Sigmoid colon (tissue), 6 donors: ENCODE measurements at regions not wholly inside any gene's neighbourhood (a gene's known extent, or its start where the extent isn't known, plus 50 kb on each side); places are given as distances from the start of the nearest gene placed in this dataset.

Source experiments
- DNase-seq: peaks from one replicate; pipeline ENCODE4 v3.0.0-alpha.2; 2019
- H3K27ac ChIP-seq, 4 donors: fragments of 200-600 bp; sonication (generic); one replicate each; pipeline ENCODE4 v1.5.1; 2016 to 2019; ENCODE audit warnings: mild to moderate bottlenecking in 1 of 4
- H3K27me3 ChIP-seq, 3 donors: fragments of 200-600 bp; sonication (generic); one replicate each; pipeline ENCODE4 v1.5.1; 2019; ENCODE audit warnings: mild to moderate bottlenecking in 1 of 3
- H3K36me3 ChIP-seq, 4 donors: fragments of 200-600 bp; sonication (generic); one replicate each; pipeline ENCODE4 v1.5.1; 2016 to 2019
- H3K4me1 ChIP-seq, 4 donors: fragments of 200-600 bp; sonication (generic); one replicate each; pipeline ENCODE4 v1.5.1; 2017 to 2019
- H3K4me3 ChIP-seq, 4 donors: fragments of 200-600 bp; sonication (generic); one replicate each; pipeline ENCODE4 v1.5.1; 2017 to 2019; ENCODE audit warnings: mild to moderate bottlenecking in 2 of 4, moderate library complexity in 1 of 4
- H3K9me3 ChIP-seq, 4 donors: fragments of 200-600 bp in 3 of 4; sonication (generic) in 3 of 4; one replicate each; pipeline versions ENCODE4 v1.5.1 to v1.6.1; 2013 to 2019
- EP300 ChIP-seq, 4 donors: sonication (generic); formaldehyde crosslinking; IDR thresholded peaks; one replicate each; pipeline ENCODE4 v1.6.1; 2017; ENCODE audit warnings: antibody characterized with exemption in 4 of 4
- POLR2A ChIP-seq, 2 donors: fragments of 450-650 bp; IDR thresholded peaks; one replicate each; pipeline ENCODE4 v1.6.1; 2016; ENCODE audit warnings: antibody characterized with exemption in 2 of 2, mild to moderate bottlenecking in 2 of 2, moderate library complexity in 2 of 2
- POLR2AphosphoS5 ChIP-seq, 4 donors: sonication (generic); formaldehyde crosslinking; IDR thresholded peaks; one replicate each; pipeline ENCODE4 v1.6.1; 2017; ENCODE audit warnings: antibody characterized with exemption in 4 of 4
- WGBS, 2 donors: extraction: QIAGEN DNeasy Blood & Tissue Kit; methylation state at CpG; one replicate each; pipeline ENCODE4 v1.1.7; 2013; 5-methylcytosine and 5-hydroxymethylcytosine counted together
- intact Hi-C: fragments of 100-400 bp; cut with DNase I; formaldehyde crosslinking; loops from one replicate; pipeline ENCODE4 v1.15.1; 2023
- TF ChIP-seq, protein P1 (sequence below), 4 experiments: fragments of 450-650 bp in 3 of 4; fragments of 200-600 bp in 1 of 4; IDR thresholded peaks; one replicate each; pipeline ENCODE4 v1.5.1; 2016 to 2019; ENCODE audit warnings: antibody characterized with exemption in 4 of 4, mild to moderate bottlenecking in 3 of 4, moderate library complexity in 2 of 4
- donor health status: healthy with polysubstance abuse.
- donor health status: healthy.

DNA sequence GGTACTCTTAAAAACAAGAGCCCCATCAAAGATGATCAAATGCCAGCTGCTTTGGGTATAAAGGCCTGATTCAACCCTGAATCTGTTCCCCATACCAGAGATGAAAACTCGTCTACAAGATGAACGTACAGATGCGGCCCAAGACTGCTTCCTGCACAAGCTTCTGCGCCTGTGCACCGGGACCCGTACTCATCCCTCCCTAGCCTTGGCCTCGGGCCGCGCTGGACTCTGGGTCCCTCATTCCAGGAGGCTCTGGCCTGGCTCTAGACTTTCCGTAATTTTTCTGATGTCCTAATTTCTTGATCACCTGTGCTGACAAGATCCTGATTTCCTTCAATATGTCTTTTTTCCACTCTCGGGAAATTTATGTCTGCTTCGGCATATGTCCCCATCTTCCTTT lies 612.3 kb downstream of the BNC2 start:
- TF ChIP-seq POLR2AphosphoS5 (IDR thresholded peaks at IDR 0.05) (no peak), POLR2A (IDR thresholded peaks at IDR 0.05) (no peak), EP300 (IDR thresholded peaks at IDR 0.05) (no peak)
- TF ChIP-seq, protein P1, sequence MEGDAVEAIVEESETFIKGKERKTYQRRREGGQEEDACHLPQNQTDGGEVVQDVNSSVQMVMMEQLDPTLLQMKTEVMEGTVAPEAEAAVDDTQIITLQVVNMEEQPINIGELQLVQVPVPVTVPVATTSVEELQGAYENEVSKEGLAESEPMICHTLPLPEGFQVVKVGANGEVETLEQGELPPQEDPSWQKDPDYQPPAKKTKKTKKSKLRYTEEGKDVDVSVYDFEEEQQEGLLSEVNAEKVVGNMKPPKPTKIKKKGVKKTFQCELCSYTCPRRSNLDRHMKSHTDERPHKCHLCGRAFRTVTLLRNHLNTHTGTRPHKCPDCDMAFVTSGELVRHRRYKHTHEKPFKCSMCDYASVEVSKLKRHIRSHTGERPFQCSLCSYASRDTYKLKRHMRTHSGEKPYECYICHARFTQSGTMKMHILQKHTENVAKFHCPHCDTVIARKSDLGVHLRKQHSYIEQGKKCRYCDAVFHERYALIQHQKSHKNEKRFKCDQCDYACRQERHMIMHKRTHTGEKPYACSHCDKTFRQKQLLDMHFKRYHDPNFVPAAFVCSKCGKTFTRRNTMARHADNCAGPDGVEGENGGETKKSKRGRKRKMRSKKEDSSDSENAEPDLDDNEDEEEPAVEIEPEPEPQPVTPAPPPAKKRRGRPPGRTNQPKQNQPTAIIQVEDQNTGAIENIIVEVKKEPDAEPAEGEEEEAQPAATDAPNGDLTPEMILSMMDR (IDR thresholded peaks at IDR 0.05), result no peak
- Histone ChIP-seq H3K4me3 (no peak overlapping the region), H3K9me3 (no peaks in the 10 kb centered on the region), H3K27ac (no peak overlapping the region), H3K27me3 (no peaks in the 10 kb centered on the region), H3K4me1 (peaks cover 0 to 15% (median 2%) of the 10 kb centered on the region in 4 donors), H3K36me3 (no peaks in the 10 kb centered on the region)
- intact Hi-C loops, result no loop called here
- no peak for DNase-seq
- 95 to 96% methylated on average over 12 of the region's 12 CpGs for WGBS, 2 donors

DNA sequence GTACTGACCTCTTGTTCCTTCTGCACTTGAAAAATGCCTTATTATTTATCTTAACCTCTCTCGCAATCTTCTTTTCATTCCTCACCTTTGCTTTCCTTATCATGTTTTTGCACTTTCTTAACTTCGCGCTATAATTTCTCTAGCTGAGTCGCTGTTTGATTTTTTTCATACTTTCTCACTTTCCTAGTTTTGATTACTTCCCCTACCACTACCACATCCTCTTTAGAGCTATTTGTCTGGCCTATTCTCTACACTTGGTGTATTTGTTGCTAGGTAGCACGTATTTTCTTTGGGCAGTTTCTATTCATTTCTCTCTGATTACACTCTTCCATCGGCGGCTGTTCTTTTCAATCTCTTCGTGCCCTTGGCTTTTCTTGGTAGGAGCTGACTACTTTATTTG lies 611.8 kb downstream of the BNC2 start:
- intact Hi-C loops, result no loop called here
- H3K36me3 ChIP-seq, result no peaks in the 10 kb centered on the region
- no peaks in the 10 kb centered on the region for H3K27me3 ChIP-seq
- H3K27ac ChIP-seq, result no peak overlapping the region
- peaks cover 0 to 15% (median 2%) of the 10 kb centered on the region in 4 donors for H3K4me1 ChIP-seq
- no peaks in the 10 kb centered on the region for H3K9me3 ChIP-seq
- DNase-seq, result no peak
- WGBS, 2 donors, result 50 to 84% methylated on average over 8 of the region's 8 CpGs
- H3K4me3 ChIP-seq, result no peak overlapping the region
- TF ChIP-seq POLR2A (IDR thresholded peaks at IDR 0.05), result no peak
- TF ChIP-seq EP300 (IDR thresholded peaks at IDR 0.05), result no peak
- TF ChIP-seq, protein P1 (IDR thresholded peaks at IDR 0.05), result no peak
- no peak for TF ChIP-seq POLR2AphosphoS5 (IDR thresholded peaks at IDR 0.05)

DNA sequence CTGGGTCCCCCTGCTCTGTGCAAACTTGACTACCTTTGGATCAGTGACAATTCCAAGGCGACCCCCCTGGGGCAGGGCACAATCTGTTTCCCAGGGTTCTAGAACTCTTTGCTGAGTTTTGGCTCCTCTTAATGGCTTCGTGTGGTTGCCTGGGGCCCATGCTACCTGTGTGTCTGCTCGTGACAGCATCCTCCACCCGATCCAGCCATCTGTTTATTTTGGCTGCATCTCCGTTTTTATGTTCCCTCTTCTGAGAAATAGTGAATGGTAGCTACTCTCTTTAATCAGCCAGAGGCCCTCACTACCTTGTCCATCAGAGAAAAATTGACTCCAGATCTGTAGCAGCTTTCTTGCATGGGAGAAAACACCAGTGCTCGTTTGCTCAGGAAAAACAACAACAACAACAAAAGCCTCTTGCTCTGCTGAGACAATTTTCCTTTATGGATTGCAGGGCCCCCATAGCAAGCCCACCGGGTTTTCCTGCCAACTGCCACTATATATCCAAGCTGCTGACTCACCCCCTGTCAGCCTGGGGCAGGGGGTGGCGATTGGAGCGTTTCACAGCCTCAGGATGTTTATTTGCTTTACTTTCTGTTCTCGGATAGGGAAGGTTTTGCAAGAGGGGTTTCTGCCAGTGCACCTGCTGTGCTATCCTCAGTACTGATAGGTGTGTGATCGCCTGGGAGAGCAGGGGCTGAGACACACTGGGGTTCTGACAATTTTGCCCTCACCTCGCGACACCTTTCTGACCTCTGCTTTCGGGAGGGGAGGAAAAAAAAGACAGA lies 607.8 kb downstream of the BNC2 start:
- no peak overlapping the region for H3K27ac ChIP-seq
- TF ChIP-seq POLR2A (IDR thresholded peaks at IDR 0.05) (no peak), POLR2AphosphoS5 (IDR thresholded peaks at IDR 0.05) (no peak), EP300 (IDR thresholded peaks at IDR 0.05) (no peak)
- TF ChIP-seq, protein P1 (IDR thresholded peaks at IDR 0.05), result no peak
- H3K9me3 ChIP-seq, result no peaks in the 10 kb centered on the region
- 39 to 44% methylated on average over 14 of the region's 14 CpGs for WGBS, 2 donors
- DNase-seq, result no peak
- H3K4me1 ChIP-seq, result peaks cover 0 to 17% (median 5%) of the 10 kb centered on the region in 4 donors
- no peaks in the 10 kb centered on the region for H3K36me3 ChIP-seq
- no peak overlapping the region for H3K4me3 ChIP-seq
- H3K27me3 ChIP-seq, result no peaks in the 10 kb centered on the region
- intact Hi-C loops, result no loop called here

DNA sequence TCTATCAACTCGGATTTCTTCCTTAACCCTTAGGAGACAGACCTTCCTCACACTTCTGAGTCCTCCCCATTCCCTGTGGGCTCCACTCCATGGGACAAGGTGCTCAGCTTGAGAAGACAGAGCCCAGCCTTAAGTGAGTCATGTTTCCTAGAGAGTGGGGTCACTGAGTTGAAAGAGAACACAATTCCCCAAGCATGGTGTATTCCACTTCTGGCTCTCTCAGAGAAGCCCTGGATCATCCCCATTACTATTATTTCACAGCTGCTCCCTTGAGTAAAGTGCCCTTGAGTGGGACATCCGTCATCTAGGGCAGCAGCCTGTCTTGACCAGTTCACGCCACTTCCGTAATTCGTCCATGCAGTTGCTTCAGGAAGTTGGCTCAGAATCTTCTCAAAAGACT lies 604.8 kb downstream of the BNC2 start:
- Histone ChIP-seq H3K4me1 (peaks cover 0 to 31% (median 17%) of the 10 kb centered on the region in 4 donors), H3K27ac (no peak overlapping the region), H3K27me3 (no peaks in the 10 kb centered on the region), H3K9me3 (no peaks in the 10 kb centered on the region), H3K4me3 (no peak overlapping the region), H3K36me3 (no peaks in the 10 kb centered on the region)
- TF ChIP-seq EP300 (IDR thresholded peaks at IDR 0.05), result no peak
- TF ChIP-seq POLR2A (IDR thresholded peaks at IDR 0.05), result no peak
- TF ChIP-seq, protein P1 (IDR thresholded peaks at IDR 0.05), result no peak
- no peak for TF ChIP-seq POLR2AphosphoS5 (IDR thresholded peaks at IDR 0.05)
- 95 to 96% methylated on average over 5 of the region's 5 CpGs for WGBS, 2 donors
- DNase-seq, result no peak
- intact Hi-C loops, result no loop called here
